Stimulated activated CD4-positive, alpha-beta T cell treated with anti-CD3 and anti-CD28 coated beads, Interleukin-1b, Interleukin-23, amount 100 ng/mL, for 24 hours (primary cell): ENCODE measurements at regions not wholly inside any gene's neighbourhood (a gene's known extent, or its start where the extent isn't known, plus 50 kb on each side); places are given as distances from the start of the nearest gene placed in this dataset.
"Not testable (repeated sequence)": the region's sequence is repeated elsewhere in the genome, so short reads cannot be mapped to it uniquely, and the experiment has no call there.

ENCODE experiments used
- DNase-seq, 4 experiments: peaks; one replicate each; pipeline ENCODE4 v3.0.0-alpha.2; 2020; ENCODE audit warnings: low read depth in 4 of 4, low spot score in 1 of 4

- no peak for DNase-seq
These were observed 1417.0 kb upstream of the CDH8 start for GRCh38 chr16:63453261-63453660.

GRCh38 chr16:63447121-63447520 is 1410.9 kb upstream of the CDH8 start:
- no peak for DNase-seq

- DNase-seq: no peak
These were observed 1406.0 kb upstream of the CDH8 start for GRCh38 chr16:63442246-63442645.

GRCh38 chr16:63426275-63426870 is 1390.1 kb upstream of the CDH8 start:
- DNase-seq: no peak

GRCh38 chr16:63422715-63423114 is 1386.5 kb upstream of the CDH8 start:
- no peak for DNase-seq

GRCh38 chr16:63416712-63417111 is 1380.5 kb upstream of the CDH8 start:
- no peak for DNase-seq

GRCh38 chr16:63415014-63415413 is 1378.8 kb upstream of the CDH8 start:
- no peak for DNase-seq

- no peak for DNase-seq
These were observed 1374.4 kb upstream of the CDH8 start for GRCh38 chr16:63410594-63410993.

GRCh38 chr16:63403792-63404191 is 1367.6 kb upstream of the CDH8 start:
- no peak for DNase-seq

- DNase-seq: not testable (repeated sequence)
These were observed 1352.0 kb upstream of the CDH8 start for GRCh38 chr16:63388277-63388676.

GRCh38 chr16:63385714-63386432 is 1349.6 kb upstream of the CDH8 start:
- no peak for DNase-seq

- no peak for DNase-seq
These were observed 1337.5 kb upstream of the CDH8 start for GRCh38 chr16:63373744-63374143.

GRCh38 chr16:63372815-63373214 is 1336.6 kb upstream of the CDH8 start:
- DNase-seq: no peak

- DNase-seq: no peak
These were observed 1336.0 kb upstream of the CDH8 start for GRCh38 chr16:63372283-63372682.

- no peak for DNase-seq
These were observed 1329.5 kb upstream of the CDH8 start for GRCh38 chr16:63365649-63366304.

GRCh38 chr16:63363738-63364137 is 1327.5 kb upstream of the CDH8 start:
- no peak for DNase-seq

GRCh38 chr16:63361032-63361624 is 1324.9 kb upstream of the CDH8 start:
- no peak for DNase-seq

- no peak for DNase-seq
These were observed 1313.7 kb upstream of the CDH8 start for GRCh38 chr16:63349961-63350360.

- no peak for DNase-seq
These were observed 1309.8 kb upstream of the CDH8 start for GRCh38 chr16:63346000-63346399.

GRCh38 chr16:63337264-63337663 is 1301.0 kb upstream of the CDH8 start:
- DNase-seq: no peak

- no peak for DNase-seq
These were observed 1294.9 kb upstream of the CDH8 start for GRCh38 chr16:63331111-63331510.

- DNase-seq: no peak
These were observed 1290.6 kb upstream of the CDH8 start for GRCh38 chr16:63326736-63327339.
